HEK293T (cell line): ENCODE measurements at regions not wholly inside any gene's neighbourhood (a gene's known extent, or its start where the extent isn't known, plus 50 kb on each side); places are given as distances from the start of the nearest gene placed in this dataset.

Experiments used
- CTCF ChIA-PET: fragments of 350-600 bp; formaldehyde crosslinking; extraction: SDS; loops from one replicate; lab custom pipeline; 2021; ENCODE audit warnings: antibody characterized with exemption, inconsistent platforms; lab: Yijun Ruan, JAX
- POLR2A ChIA-PET: fragments of 350-600 bp; formaldehyde crosslinking; extraction: SDS; loops from one replicate; lab custom pipeline; 2020; ENCODE audit warnings: antibody characterized with exemption, inconsistent platforms; lab: Yijun Ruan, JAX
- DNase-seq: peaks from one replicate; pipeline ENCODE4 v3.0.0; 2012; ENCODE audit warnings: mixed read lengths; ENCODE audit errors: extremely low spot score
- ARNT ChIP-seq: fragments of 450-650 bp; IDR thresholded peaks from 2 replicates; pipeline ENCODE4 v1.6.1; 2017; ENCODE audit warnings: mild to moderate bottlenecking
- BHLHE40 ChIP-seq: fragments of 450-650 bp; IDR thresholded peaks from 2 replicates; pipeline ENCODE4 v1.6.1; 2016; ENCODE audit warnings: mild to moderate bottlenecking, moderate library complexity, borderline replicate concordance
- CTBP1 ChIP-seq: fragments of 450-650 bp; IDR thresholded peaks from 2 replicates; pipeline ENCODE4 v1.6.1; 2016; ENCODE audit warnings: borderline replicate concordance
- ELF4 ChIP-seq: fragments of 450-650 bp; IDR thresholded peaks from 2 replicates; pipeline ENCODE4 v1.6.1; 2017; ENCODE audit warnings: antibody characterized with exemption
- FOXA1 ChIP-seq: fragments of 450-650 bp; IDR thresholded peaks from 2 replicates; pipeline ENCODE4 v1.6.1; 2016; ENCODE audit warnings: mild to moderate bottlenecking
- FOXK2 ChIP-seq: fragments of 450-650 bp; IDR thresholded peaks from 2 replicates; pipeline ENCODE4 v1.6.1; 2016; ENCODE audit warnings: mild to moderate bottlenecking
- FOXM1 ChIP-seq: fragments of 450-650 bp; IDR thresholded peaks from 2 replicates; pipeline ENCODE4 v1.6.1; 2017; ENCODE audit warnings: mild to moderate bottlenecking, borderline replicate concordance
- HDGF ChIP-seq: fragments of 450-650 bp; IDR thresholded peaks from 2 replicates; pipeline ENCODE4 v1.6.1; 2017; ENCODE audit warnings: antibody characterized with exemption, borderline replicate concordance
- L3MBTL2 ChIP-seq: fragments of 450-650 bp; conservative IDR thresholded peaks from 2 replicates; pipeline ENCODE4 v1.6.1; 2016; ENCODE audit warnings: mild to moderate bottlenecking
- LEF1 ChIP-seq: fragments of 450-650 bp; IDR thresholded peaks from 2 replicates; pipeline ENCODE4 v1.6.1; 2017; ENCODE audit warnings: mild to moderate bottlenecking, borderline replicate concordance
- NFRKB ChIP-seq: fragments of 450-650 bp; IDR thresholded peaks from 2 replicates; pipeline ENCODE4 v1.6.1; 2016; ENCODE audit warnings: mild to moderate bottlenecking, moderate library complexity
- SP1 ChIP-seq: fragments of 450-650 bp; IDR thresholded peaks from 2 replicates; pipeline ENCODE4 v1.6.1; 2017
- SUZ12 ChIP-seq: fragments of 450-650 bp; IDR thresholded peaks from 2 replicates; pipeline ENCODE4 v1.6.1; 2016; ENCODE audit warnings: mild to moderate bottlenecking
- TARDBP ChIP-seq: fragments of 450-650 bp; IDR thresholded peaks from 2 replicates; pipeline ENCODE4 v1.6.1; 2016
- ZNF384 ChIP-seq: fragments of 450-650 bp; IDR thresholded peaks from 2 replicates; pipeline ENCODE4 v1.6.1; 2016
- TF ChIP-seq, protein P1 (sequence below): fragments of 450-650 bp; IDR thresholded peaks from 2 replicates; pipeline ENCODE4 v1.6.1; 2016

DNA sequence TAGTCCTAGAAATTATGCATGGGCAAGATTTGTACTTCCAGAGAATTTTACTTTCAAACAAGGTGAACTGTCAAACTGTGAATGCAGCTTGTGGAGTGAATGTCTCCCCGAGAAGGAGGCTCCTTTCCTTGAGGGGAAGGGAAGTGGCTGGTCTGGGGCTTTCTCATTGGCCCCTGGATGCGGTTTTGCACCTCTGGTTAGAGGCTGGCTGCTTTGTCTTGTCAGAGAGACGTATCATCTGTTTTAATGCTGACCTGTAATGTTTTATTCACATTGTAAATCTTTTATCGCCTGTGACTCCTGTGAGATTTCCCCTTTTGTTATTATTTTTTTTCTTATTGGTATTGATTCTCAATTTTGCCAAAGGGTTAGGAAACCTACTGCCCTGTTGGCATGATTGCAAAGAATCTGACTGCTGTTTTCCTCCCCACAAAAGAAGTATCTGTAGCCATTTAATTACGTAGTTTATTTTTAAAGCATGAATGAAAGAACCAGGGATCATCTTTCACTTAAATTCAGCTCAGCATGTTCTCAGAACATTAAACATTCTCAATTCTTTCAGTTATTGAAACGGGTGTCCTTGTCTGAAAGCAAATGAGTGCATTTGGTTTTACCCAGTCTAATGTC is 238.3 kb upstream of the NFE2L3 start:
- DNase-seq = no peak
- TF ChIP-seq NFRKB (no peak), CTBP1 (0 out of 2 replicates have a peak, but pooled peaks have one; percentile 16)
- TF ChIP-seq, protein P1, sequence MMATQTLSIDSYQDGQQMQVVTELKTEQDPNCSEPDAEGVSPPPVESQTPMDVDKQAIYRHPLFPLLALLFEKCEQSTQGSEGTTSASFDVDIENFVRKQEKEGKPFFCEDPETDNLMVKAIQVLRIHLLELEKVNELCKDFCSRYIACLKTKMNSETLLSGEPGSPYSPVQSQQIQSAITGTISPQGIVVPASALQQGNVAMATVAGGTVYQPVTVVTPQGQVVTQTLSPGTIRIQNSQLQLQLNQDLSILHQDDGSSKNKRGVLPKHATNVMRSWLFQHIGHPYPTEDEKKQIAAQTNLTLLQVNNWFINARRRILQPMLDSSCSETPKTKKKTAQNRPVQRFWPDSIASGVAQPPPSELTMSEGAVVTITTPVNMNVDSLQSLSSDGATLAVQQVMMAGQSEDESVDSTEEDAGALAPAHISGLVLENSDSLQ = peak; percentile 40
- ChIA-PET CTCF (interaction anchor here (0.8 kb wide), 1 partner anchor 150 kb away, joined by 3 read pairs; no protein-coding TSS in a partner anchor), POLR2A (interaction anchor here (1.1 kb wide), 1 partner anchor 27 kb away, joined by 3 read pairs; no protein-coding TSS in a partner anchor)

DNA sequence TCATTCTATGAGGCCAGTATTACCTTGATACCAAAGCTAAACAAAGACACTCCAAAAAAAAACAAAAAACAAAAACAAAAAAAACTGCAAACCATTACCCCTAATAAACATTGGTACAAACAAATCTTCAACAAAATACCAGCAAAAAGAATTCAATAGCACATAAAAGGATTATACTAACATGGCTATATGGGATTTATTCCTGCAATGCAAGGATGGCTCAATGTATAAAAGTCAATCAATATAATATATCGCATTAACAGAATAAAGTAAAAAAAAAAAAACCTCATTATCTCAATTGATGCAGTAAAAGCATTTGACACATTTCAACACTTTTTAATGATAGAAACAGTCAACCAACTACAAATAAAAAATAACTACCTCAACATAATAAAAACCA is 233.3 kb upstream of the NFE2L3 start:
- no peak for DNase-seq
- CTCF ChIA-PET = no interaction called here
- TF ChIP-seq CTBP1 (no peak), HDGF (no peak), ZNF384 (no peak), FOXM1 (no peak), FOXK2 (no peak), NFRKB (no peak), ARNT (no peak), SP1 (no peak), SUZ12 (no peak), LEF1 (no peak), TARDBP (no peak), ELF4 (no peak)
- TF ChIP-seq, protein P1 = no peak
- POLR2A ChIA-PET = no interaction called here

- CTCF ChIA-PET = no interaction called here
- DNase-seq = no peak
- POLR2A ChIA-PET = no interaction called here
- TF ChIP-seq HDGF = no peak
- no peak for TF ChIP-seq L3MBTL2
- no peak for TF ChIP-seq ARNT
- no peak for TF ChIP-seq TARDBP
- no peak for TF ChIP-seq CTBP1
Measured at GRCh38 chr7:25922296-25922695, 229.7 kb upstream of the NFE2L3 start.

GRCh38 chr7:25923741-25924460 is 228.1 kb upstream of the NFE2L3 start:
- ChIA-PET POLR2A (no interaction called here), CTCF (no interaction called here)
- DNase-seq = no peak
- TF ChIP-seq HDGF (no peak), SUZ12 (no peak), BHLHE40 (no peak), LEF1 (no peak), FOXK2 (no peak), NFRKB (no peak), FOXM1 (no peak)

GRCh38 chr7:25926009-25926408 is 226.0 kb upstream of the NFE2L3 start:
- no peak for DNase-seq
- ChIA-PET CTCF (no interaction called here), POLR2A (no interaction called here)
- TF ChIP-seq LEF1 = no peak
- TF ChIP-seq NFRKB = no peak
- no peak for TF ChIP-seq TARDBP
- TF ChIP-seq FOXA1 = no peak
- no peak for TF ChIP-seq SP1
- TF ChIP-seq ARNT = no peak
- no peak for TF ChIP-seq SUZ12
- TF ChIP-seq HDGF = no peak
- no peak for TF ChIP-seq FOXM1
- TF ChIP-seq L3MBTL2 = no peak
- no peak for TF ChIP-seq FOXK2
- TF ChIP-seq ELF4 = no peak
- no peak for TF ChIP-seq ZNF384
- no peak for TF ChIP-seq CTBP1
- TF ChIP-seq, protein P1 = no peak
- no peak for TF ChIP-seq BHLHE40

GRCh38 chr7:25926451-25926850 is 225.5 kb upstream of the NFE2L3 start:
- ChIA-PET POLR2A (no interaction called here), CTCF (interaction anchor here (0.9 kb wide), 1 partner anchor 34 kb away, joined by 4 read pairs; no protein-coding TSS in a partner anchor)
- TF ChIP-seq TARDBP = no peak
- no peak for TF ChIP-seq FOXM1
- DNase-seq = no peak
